GM12865 (cell line): ENCODE measurements at regions not wholly inside any gene's neighbourhood (a gene's known extent, or its start where the extent isn't known, plus 50 kb on each side); places are given as distances from the start of the nearest gene placed in this dataset.

Experiments used
- DNase-seq: peaks from one replicate; pipeline ENCODE4 v3.0.0; 2010; ENCODE audit warnings: low read depth
- H3K4me3 ChIP-seq: 2 replicates; pipeline ENCODE4 v1.5.1; 2011; ENCODE audit warnings: mild to moderate bottlenecking, low read depth, low read length, control low read depth
- TF ChIP-seq, protein P1 (sequence below): IDR thresholded peaks from 2 replicates; pipeline ENCODE4 v1.5.1; 2011; ENCODE audit warnings: low read length, control low read depth, low read depth, inconsistent platforms; ENCODE audit not compliant: insufficient read depth; ENCODE audit errors: missing control alignments

DNA sequence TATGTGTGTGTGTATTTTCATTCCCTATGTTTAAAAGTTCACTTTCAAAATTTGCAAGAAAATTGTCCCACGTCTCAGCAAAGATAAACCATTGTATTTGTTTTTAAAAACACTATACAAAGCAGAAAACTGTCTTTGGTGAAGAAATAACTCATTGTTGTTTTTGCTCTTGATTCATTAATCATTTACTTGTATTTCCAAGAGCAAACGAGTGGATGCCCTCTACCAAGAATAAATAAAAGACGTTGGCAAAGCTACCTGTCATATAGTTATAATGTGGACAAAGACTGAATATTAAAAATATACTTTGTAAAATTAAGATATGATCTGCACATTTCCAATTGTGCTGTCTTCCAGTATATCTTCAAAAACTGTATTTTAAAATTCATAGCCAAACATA, 210.9 kb upstream of the NDST3 start:
- DNase-seq, result no peak
- TF ChIP-seq, protein P1, sequence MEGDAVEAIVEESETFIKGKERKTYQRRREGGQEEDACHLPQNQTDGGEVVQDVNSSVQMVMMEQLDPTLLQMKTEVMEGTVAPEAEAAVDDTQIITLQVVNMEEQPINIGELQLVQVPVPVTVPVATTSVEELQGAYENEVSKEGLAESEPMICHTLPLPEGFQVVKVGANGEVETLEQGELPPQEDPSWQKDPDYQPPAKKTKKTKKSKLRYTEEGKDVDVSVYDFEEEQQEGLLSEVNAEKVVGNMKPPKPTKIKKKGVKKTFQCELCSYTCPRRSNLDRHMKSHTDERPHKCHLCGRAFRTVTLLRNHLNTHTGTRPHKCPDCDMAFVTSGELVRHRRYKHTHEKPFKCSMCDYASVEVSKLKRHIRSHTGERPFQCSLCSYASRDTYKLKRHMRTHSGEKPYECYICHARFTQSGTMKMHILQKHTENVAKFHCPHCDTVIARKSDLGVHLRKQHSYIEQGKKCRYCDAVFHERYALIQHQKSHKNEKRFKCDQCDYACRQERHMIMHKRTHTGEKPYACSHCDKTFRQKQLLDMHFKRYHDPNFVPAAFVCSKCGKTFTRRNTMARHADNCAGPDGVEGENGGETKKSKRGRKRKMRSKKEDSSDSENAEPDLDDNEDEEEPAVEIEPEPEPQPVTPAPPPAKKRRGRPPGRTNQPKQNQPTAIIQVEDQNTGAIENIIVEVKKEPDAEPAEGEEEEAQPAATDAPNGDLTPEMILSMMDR, result no peak

DNA sequence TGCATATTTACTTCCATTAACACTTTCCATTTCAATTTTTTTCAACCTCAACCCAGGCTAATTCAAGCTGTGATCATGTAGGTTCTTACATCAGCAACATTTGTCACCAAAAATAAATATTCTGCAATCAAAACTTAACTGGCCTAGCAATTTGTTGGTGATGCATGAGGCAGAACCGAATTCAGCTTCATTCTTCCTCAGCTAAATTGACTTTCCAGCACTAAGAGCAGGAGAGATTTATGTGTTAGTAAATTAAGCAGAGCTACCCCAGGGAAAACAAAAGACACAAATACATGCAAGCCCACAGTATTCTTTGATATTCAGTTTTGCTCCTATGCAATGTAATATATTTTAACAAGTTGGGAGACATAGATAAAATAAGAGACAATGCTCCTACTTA, 208.7 kb upstream of the NDST3 start:
- H3K4me3 ChIP-seq, result no peak overlapping the region
- TF ChIP-seq, protein P1, result no peak

More for the DNA sequence above, 210.9 kb upstream of the NDST3 start:
- no peak overlapping the region for H3K4me3 ChIP-seq

DNA sequence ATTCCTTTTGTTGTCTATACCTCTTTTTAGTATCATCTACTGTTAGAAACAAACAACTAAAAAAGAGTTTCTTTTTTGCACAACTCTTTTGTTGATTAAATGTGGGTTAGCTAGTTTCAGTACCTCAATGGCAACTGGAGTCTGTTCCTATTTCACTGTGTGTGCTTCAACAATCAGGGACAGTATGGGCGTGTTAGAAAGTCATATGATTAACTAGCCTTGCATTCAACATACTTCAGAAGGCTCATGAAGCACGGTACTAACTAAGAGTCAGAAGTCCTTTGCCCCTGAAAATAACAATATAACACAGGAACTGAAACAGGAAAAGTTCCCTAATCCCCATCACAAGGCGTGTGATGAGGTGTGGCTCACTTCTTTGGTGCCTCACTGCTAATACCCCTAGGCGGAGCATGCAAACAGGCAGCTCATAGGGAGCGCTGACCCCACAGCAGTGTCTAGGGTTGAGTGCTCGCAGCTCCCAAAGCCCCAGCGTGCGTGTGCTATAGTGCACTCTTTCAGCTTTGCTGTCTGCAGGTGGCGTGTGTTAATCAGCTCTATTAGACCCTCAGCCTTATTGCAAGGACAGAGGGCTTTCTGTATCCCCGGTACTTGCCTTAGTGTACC, 203.1 kb upstream of the NDST3 start:
- H3K4me3 ChIP-seq, result no peak overlapping the region
- DNase-seq, result no peak
- TF ChIP-seq, protein P1, result no peak

More for the DNA sequence above, 208.7 kb upstream of the NDST3 start:
- DNase-seq, result no peak

DNA sequence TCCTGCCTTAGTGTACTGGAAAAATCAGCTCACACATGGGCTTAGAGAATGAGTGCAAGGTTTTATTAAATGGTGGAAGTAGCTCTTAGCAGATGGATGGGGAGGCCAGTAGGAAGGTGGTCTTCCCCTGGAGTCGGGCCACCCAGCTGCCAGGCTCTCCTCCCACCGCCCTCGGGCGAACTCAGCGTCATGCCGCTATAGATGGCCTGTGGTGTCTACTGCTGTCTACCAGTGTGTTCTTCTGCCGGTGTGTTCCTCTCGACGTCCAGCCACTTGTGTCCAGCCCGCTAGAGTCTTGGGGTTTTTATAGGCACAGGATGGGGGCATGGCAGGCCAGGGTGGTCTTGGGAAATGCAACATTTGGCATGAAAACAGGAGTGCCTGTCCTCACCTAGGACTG, 198.7 kb upstream of the NDST3 start:
- TF ChIP-seq, protein P1, result no peak
- H3K4me3 ChIP-seq, result no peak overlapping the region
- DNase-seq, result no peak

DNA sequence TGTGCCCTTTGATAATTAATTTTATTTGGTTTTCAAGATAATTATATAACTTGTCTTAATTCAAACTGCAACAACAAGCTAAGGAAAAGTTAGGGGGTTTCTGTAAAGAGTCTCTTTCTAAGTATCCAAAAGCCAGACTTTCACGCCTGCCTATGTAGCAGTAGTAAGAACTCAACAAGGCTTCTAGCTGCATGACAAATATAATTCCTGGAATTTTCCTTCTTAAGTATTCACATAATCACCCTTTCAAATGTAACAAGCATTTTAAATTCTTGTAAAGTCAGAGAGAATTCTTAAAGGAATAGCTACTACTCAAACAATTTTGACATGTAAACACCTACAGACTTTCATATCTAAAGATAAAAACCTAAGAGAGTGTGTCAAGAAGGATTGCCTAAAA, 189.7 kb upstream of the NDST3 start:
- H3K4me3 ChIP-seq, result no peak overlapping the region
- no peak for DNase-seq
- TF ChIP-seq, protein P1, result no peak

DNA sequence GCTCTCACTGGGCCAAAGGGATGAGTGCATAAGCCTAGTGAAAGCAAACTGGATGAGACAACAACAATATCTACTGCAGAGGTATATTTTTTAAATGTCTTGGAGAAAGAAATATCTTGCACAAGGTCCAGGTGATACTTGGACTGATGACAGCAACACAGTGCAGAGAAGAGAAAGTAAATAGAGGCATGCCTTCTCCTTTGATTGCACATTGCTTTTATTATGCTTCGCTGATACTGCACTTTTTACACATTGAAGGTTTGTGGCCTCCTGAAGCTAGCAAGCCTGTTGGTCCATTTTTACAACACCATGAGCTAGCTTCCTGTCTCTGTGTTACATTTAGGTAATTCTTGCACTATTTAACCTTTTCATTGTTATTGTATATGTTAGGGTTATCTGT, 189.0 kb upstream of the NDST3 start:
- DNase-seq, result no peak
- TF ChIP-seq, protein P1, result no peak
- no peak overlapping the region for H3K4me3 ChIP-seq

DNA sequence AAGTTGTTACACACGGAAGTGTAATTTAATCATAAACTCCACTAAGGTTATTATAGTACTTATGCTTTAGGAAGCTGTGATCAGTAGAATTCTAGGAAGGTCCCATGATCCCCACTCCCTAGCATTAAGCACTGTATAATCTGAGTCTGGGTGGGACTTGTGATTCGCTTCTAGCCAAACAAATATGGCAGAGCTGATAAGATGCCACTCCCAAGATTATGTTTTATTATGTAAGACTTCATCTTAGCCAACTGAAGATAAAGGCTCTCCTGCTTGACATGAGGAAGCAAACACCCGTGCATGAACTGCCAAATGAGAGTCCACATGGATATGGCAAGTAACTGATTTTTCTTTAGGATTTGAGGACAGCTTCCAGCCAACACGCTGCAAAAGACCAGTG, 186.4 kb upstream of the NDST3 start:
- H3K4me3 ChIP-seq, result no peak overlapping the region
- no peak for DNase-seq
- TF ChIP-seq, protein P1, result no peak
